ENCODE measurements at regions not wholly inside any gene's neighbourhood (a gene's known extent, or its start where the extent isn't known, plus 50 kb on each side); places are given as distances from the start of the nearest gene placed in this dataset.

GRCh38 chr5:15304914-15305834 lies 194.8 kb upstream of the FBXL7 start:
- Histone ChIP-seq H2BK15ac (ENCODE audit: low read length) (no peak overlapping the region), H3K27ac (ENCODE audit: low read depth, low read length) (no peak overlapping the region), H3K4me1 (replicated peaks in 1 of 4; ENCODE audit: control insufficient read depth in 3 of 4, insufficient read depth in 4 of 4, low read length in 3 of 4) (no peaks in the 10 kb centered on the region), H3K27me3 (replicated peaks in 1 of 4; ENCODE audit: control insufficient read depth in 3 of 4, extremely low read depth in 1 of 4, insufficient read depth in 3 of 4, low read length in 3 of 4) (no peaks in the 10 kb centered on the region), H2BK120ac (replicated peaks; ENCODE audit: low read depth, low read length) (no peak overlapping the region), H3K23ac (ENCODE audit: insufficient read length) (no peak overlapping the region), H2BK12ac (ENCODE audit: low read depth, low read length) (no peak overlapping the region), H4K20me1 (replicated peaks in 1 of 2; ENCODE audit: control insufficient read depth in 1 of 2, insufficient read depth in 2 of 2, low read length in 2 of 2) (no peaks in the 10 kb centered on the region), H3K4me2 (ENCODE audit: insufficient read depth in 1 of 2, low read depth in 2 of 2, low read length in 2 of 2) (no peak overlapping the region), H3K9me3 (ENCODE audit: insufficient read depth in 2 of 2, low read depth in 1 of 2, low read length in 1 of 2) (no peaks in the 10 kb centered on the region), H2AFZ (ENCODE audit: low read length) (no peak overlapping the region), H3K14ac (ENCODE audit: insufficient read length) (no peak overlapping the region), H4K91ac (replicated peaks; ENCODE audit: insufficient read length, low read length) (no peak overlapping the region), H4K5ac (ENCODE audit: insufficient read length, low read depth, low read length) (no peak overlapping the region), H3K36me3 (ENCODE audit: control insufficient read depth in 2 of 4, insufficient read depth in 4 of 4, low read length in 3 of 4) (no peaks in the 10 kb centered on the region), H3K9ac (replicated peaks in 1 of 4; ENCODE audit: extremely low read depth in 1 of 4, low read depth in 3 of 4, low read length in 3 of 4) (no peak overlapping the region), H3K4ac (replicated peaks; ENCODE audit: insufficient read length, low read depth, low read length) (no peak overlapping the region), H4K8ac (ENCODE audit: extremely low read depth, insufficient read depth, low read length) (no peak overlapping the region), H2BK5ac (ENCODE audit: low read depth, low read length) (no peak overlapping the region), H3K23me2 (ENCODE audit: low read depth, low read length) (no peaks in the 10 kb centered on the region), H3K4me3 (ENCODE audit: extremely low read depth in 1 of 4, insufficient read depth in 2 of 4, low read depth in 3 of 4, low read length in 4 of 4) (no peak overlapping the region), H3K56ac (replicated peaks; ENCODE audit: insufficient read length, low read depth, low read length) (no peak overlapping the region), H2BK20ac (ENCODE audit: low read length) (no peak overlapping the region), H2AK5ac (ENCODE audit: low read depth, low read length) (no peak overlapping the region), H3K79me2 (ENCODE audit: control insufficient read depth in 1 of 2, insufficient read depth in 2 of 2, low read length in 2 of 2) (no peaks in the 10 kb centered on the region), H3K18ac (ENCODE audit: extremely low read depth, low read length) (no peak overlapping the region), H3K79me1 (ENCODE audit: low read depth, low read length) (no peaks in the 10 kb centered on the region)
- ChIA-PET CTCF (ENCODE audit: partially characterized antibody) (interaction anchor here (0.9 kb wide), 1 partner anchor 14 kb away, joined by 4 read pairs; no protein-coding TSS in a partner anchor), POLR2A (ENCODE audit: partially characterized antibody) (no interaction called here)
- FAIRE-seq (no peak), DNase-seq (ENCODE audit: low read depth in 1 of 2, low spot score in 2 of 2) (no peak)
- WGBS, 2 experiments (ENCODE audit: extremely low coverage in 1 of 2, insufficient coverage in 1 of 2, insufficient read length in 1 of 2, insufficient replicate concordance in 2 of 2, low coverage in 1 of 2, low lambda C conversion rate in 2 of 2, missing lambda C conversion rate in 1 of 2) = 77% methylated on average over 2 of the region's 2 CpGs; no CpG with 5 or more reads in 1 of the 2 experiments
- TF ChIP-seq CHD2 (IDR thresholded peaks at IDR 0.05; ENCODE audit: low read length) (no peak), CBX5 (IDR thresholded peaks at IDR 0.05; ENCODE audit: low read depth, low read length) (no peak), EGR1 (IDR thresholded peaks at IDR 0.05; ENCODE audit: borderline replicate concordance, low read depth, low read length) (no peak), CTCF (IDR thresholded peaks at IDR 0.05; ENCODE audit: control extremely low read depth in 1 of 3, insufficient read depth in 1 of 3, low read depth in 1 of 3, low read length in 3 of 3) (no peak), MAFK (IDR thresholded peaks at IDR 0.05; ENCODE audit: low read depth, low read length) (no peak), ZNF274 (IDR thresholded peaks at IDR 0.05; ENCODE audit: borderline replicate concordance, extremely low read depth, low read length) (no peak), PHF8 (conservative IDR thresholded peaks at IDR 0.05; ENCODE audit: low read depth, low read length) (no peak), ATF2 (IDR thresholded peaks at IDR 0.05; ENCODE audit: low read length) (no peak)

All from H1 (cell line).